GM23338 (cell line): ENCODE measurements at regions not wholly inside any gene's neighbourhood (a gene's known extent, or its start where the extent isn't known, plus 50 kb on each side); places are given as distances from the start of the nearest gene placed in this dataset.

ENCODE experiments used
- ATAC-seq: fragments of 200-7000 bp; cut with Tn5 transposase; 3 replicates; pipeline ENCODE4 v1.9.1; 2020
- DNase-seq: peaks from one replicate; pipeline ENCODE4 v3.0.0-alpha.2; 2015; ENCODE audit warnings: low spot score
- H2AFZ ChIP-seq: fragments of 200-600 bp; sonication (generic); 2 replicates; pipeline ENCODE4 v1.8.0; 2016; ENCODE audit warnings: antibody characterized with exemption, mild to moderate bottlenecking, moderate library complexity
- H3F3A ChIP-seq: fragments of 200-600 bp; sonication (generic); replicated peaks from 2 replicates; pipeline ENCODE4 v1.8.0; 2017; ENCODE audit warnings: antibody characterized with exemption, mixed run types, low read depth
- H3K27ac ChIP-seq: fragments of 200-600 bp; sonication (generic); 2 replicates; pipeline ENCODE4 v1.6.1; 2016; ENCODE audit warnings: low read depth
- H3K27me3 ChIP-seq: fragments of 200-600 bp; sonication (generic); 2 replicates; pipeline ENCODE4 v1.8.0; 2016; ENCODE audit warnings: mild to moderate bottlenecking, mixed run types, moderate library complexity; ENCODE audit not compliant: insufficient read depth
- H3K36me3 ChIP-seq: fragments of 200-600 bp; sonication (generic); 2 replicates; pipeline ENCODE4 v1.8.0; 2016; ENCODE audit warnings: mild to moderate bottlenecking; ENCODE audit not compliant: insufficient read depth
- H3K4me1 ChIP-seq: fragments of 200-600 bp; sonication (generic); 2 replicates; pipeline ENCODE4 v1.8.0; 2016; ENCODE audit warnings: mild to moderate bottlenecking, moderate library complexity; ENCODE audit not compliant: insufficient read depth
- H3K4me2 ChIP-seq: fragments of 200-600 bp; sonication (generic); 2 replicates; pipeline ENCODE4 v1.7.1; 2017; ENCODE audit warnings: mixed run types
- H3K4me3 ChIP-seq: fragments of 200-600 bp; sonication (generic); 2 replicates; pipeline ENCODE4 v1.6.1; 2016; ENCODE audit warnings: mixed run types
- H3K79me2 ChIP-seq: fragments of 200-600 bp; sonication (generic); replicated peaks from 2 replicates; pipeline ENCODE4 v1.8.0; 2017; ENCODE audit warnings: mild to moderate bottlenecking; ENCODE audit not compliant: insufficient read depth
- H3K9me2 ChIP-seq: fragments of 200-600 bp; sonication (generic); 2 replicates; pipeline ENCODE4 v1.8.0; 2017; ENCODE audit not compliant: insufficient read depth
- H4K20me1 ChIP-seq: fragments of 200-600 bp; sonication (generic); replicated peaks from 2 replicates; pipeline ENCODE4 v1.8.0; 2017; ENCODE audit warnings: mild to moderate bottlenecking; ENCODE audit not compliant: insufficient read depth
- H3K27ac Mint-ChIP-seq: 2 replicates; pipeline ENCODE4 v1.8.0; 2020; ENCODE audit warnings: inconsistent platforms, mild to moderate bottlenecking, moderate library complexity, mixed read lengths
- H3K27me3 Mint-ChIP-seq: 3 replicates; pipeline ENCODE4 v1.8.0; 2022; ENCODE audit warnings: low read depth, mild to moderate bottlenecking, moderate library complexity, mixed read lengths, inconsistent platforms; ENCODE audit not compliant: insufficient read depth, poor library complexity
- H3K36me3 Mint-ChIP-seq: 3 replicates; pipeline ENCODE4 v1.8.0; 2021; ENCODE audit warnings: low read depth, mild to moderate bottlenecking, inconsistent platforms, moderate library complexity, mixed read lengths
- H3K4me1 Mint-ChIP-seq: 3 replicates; pipeline ENCODE4 v1.8.0; 2020; ENCODE audit warnings: mild to moderate bottlenecking, inconsistent platforms, mixed read lengths
- H3K4me3 Mint-ChIP-seq: 3 replicates; pipeline ENCODE4 v1.8.0; 2021; ENCODE audit warnings: moderate library complexity, mild to moderate bottlenecking, inconsistent platforms, mixed read lengths
- H3K9me3 Mint-ChIP-seq: 3 replicates; pipeline ENCODE4 v1.8.0; 2020; ENCODE audit warnings: moderate library complexity, mild to moderate bottlenecking, inconsistent platforms, mixed read lengths
- CREB1 ChIP-seq: fragments of 250-450 bp; sonication (Bioruptor Pico); IDR thresholded peaks from 2 replicates; pipeline ENCODE4 v1.5.0; 2020; ENCODE audit warnings: low read depth, mild to moderate bottlenecking, moderate library complexity
- EZH2 ChIP-seq: fragments of 200-600 bp; sonication (generic); IDR thresholded peaks from one replicate; pipeline ENCODE4 v1.8.0; 2017; ENCODE audit warnings: antibody characterized with exemption, mild to moderate bottlenecking, low read depth; ENCODE audit not compliant: unreplicated experiment
- EZH2phosphoT487 ChIP-seq: fragments of 200-600 bp; sonication (generic); IDR thresholded peaks from one replicate; pipeline ENCODE4 v1.8.1; 2018; ENCODE audit warnings: antibody characterized with exemption; ENCODE audit not compliant: unreplicated experiment
- JUNB ChIP-seq: IDR thresholded peaks from one replicate; pipeline ENCODE4 v1.6.1; 2016; ENCODE audit warnings: antibody characterized with exemption; ENCODE audit not compliant: unreplicated experiment
- NANOG ChIP-seq: IDR thresholded peaks from 2 replicates; pipeline ENCODE4 v1.6.1; 2016; ENCODE audit warnings: antibody characterized with exemption, borderline replicate concordance
- STAT1 ChIP-seq: IDR thresholded peaks from one replicate; pipeline ENCODE4 v1.6.1; 2016; ENCODE audit warnings: antibody characterized with exemption; ENCODE audit not compliant: unreplicated experiment
- ZNF114 ChIP-seq: fragments of 250-450 bp; sonication (Bioruptor Pico); IDR thresholded peaks from 2 replicates; pipeline ENCODE4 v1.5.0; 2020; ENCODE audit warnings: mild to moderate bottlenecking, moderate library complexity
- TF ChIP-seq, protein P1 (sequence below), 2 experiments: fragments of 200-600 bp in 1 of 2; sonication (generic) in 1 of 2; conservative IDR thresholded peaks; 2 replicates each; pipeline versions ENCODE4 v1.5.1 to v1.6.1; 2016 to 2017; ENCODE audit warnings: antibody characterized with exemption in 2 of 2, low read depth in 2 of 2, mild to moderate bottlenecking in 2 of 2, moderate library complexity in 1 of 2
- TF ChIP-seq, protein P2 (sequence below): fragments of 250-450 bp; sonication (Bioruptor Pico); IDR thresholded peaks from 2 replicates; pipeline ENCODE4 v1.5.0; 2020; ENCODE audit warnings: mild to moderate bottlenecking, moderate library complexity
- TF ChIP-seq, protein P3 (sequence below): IDR thresholded peaks from one replicate; pipeline ENCODE4 v1.6.1; 2018; ENCODE audit warnings: antibody characterized with exemption; ENCODE audit not compliant: unreplicated experiment

- no peak for DNase-seq
- Mint-ChIP-seq H3K27me3 (peaks cover 21% of the 10 kb centered on the region), H3K4me1 (peaks cover 24% of the 10 kb centered on the region), H3K4me3 (no peak overlapping the region), H3K36me3 (peaks cover 47% of the 10 kb centered on the region), H3K9me3 (peaks cover 45% of the 10 kb centered on the region), H3K27ac (no peak overlapping the region)
- Histone ChIP-seq H3K9me2 (no peaks in the 10 kb centered on the region), H3K27ac (no peak overlapping the region), H3K4me1 (peaks cover 19% of the 10 kb centered on the region), H3K27me3 (peaks cover 10% of the 10 kb centered on the region; the same call in 1 of the 2 replicates), H3F3A (no peaks in the 10 kb centered on the region), H3K4me3 (no peak overlapping the region), H3K4me2 (no peak overlapping the region), H3K36me3 (peaks cover 5% of the 10 kb centered on the region), H4K20me1 (no peaks in the 10 kb centered on the region), H2AFZ (no peak overlapping the region), H3K79me2 (no peaks in the 10 kb centered on the region)
- TF ChIP-seq NANOG (no peak), STAT1 (no peak)
- TF ChIP-seq, protein P1, sequence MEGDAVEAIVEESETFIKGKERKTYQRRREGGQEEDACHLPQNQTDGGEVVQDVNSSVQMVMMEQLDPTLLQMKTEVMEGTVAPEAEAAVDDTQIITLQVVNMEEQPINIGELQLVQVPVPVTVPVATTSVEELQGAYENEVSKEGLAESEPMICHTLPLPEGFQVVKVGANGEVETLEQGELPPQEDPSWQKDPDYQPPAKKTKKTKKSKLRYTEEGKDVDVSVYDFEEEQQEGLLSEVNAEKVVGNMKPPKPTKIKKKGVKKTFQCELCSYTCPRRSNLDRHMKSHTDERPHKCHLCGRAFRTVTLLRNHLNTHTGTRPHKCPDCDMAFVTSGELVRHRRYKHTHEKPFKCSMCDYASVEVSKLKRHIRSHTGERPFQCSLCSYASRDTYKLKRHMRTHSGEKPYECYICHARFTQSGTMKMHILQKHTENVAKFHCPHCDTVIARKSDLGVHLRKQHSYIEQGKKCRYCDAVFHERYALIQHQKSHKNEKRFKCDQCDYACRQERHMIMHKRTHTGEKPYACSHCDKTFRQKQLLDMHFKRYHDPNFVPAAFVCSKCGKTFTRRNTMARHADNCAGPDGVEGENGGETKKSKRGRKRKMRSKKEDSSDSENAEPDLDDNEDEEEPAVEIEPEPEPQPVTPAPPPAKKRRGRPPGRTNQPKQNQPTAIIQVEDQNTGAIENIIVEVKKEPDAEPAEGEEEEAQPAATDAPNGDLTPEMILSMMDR (conservative IDR thresholded peaks at IDR 0.05; ENCODE audit: low read depth in 2 of 2), result 0 out of 4 replicates have a peak, but pooled peaks of 1 of the 2 experiments have one; percentile 18
- TF ChIP-seq, protein P2, sequence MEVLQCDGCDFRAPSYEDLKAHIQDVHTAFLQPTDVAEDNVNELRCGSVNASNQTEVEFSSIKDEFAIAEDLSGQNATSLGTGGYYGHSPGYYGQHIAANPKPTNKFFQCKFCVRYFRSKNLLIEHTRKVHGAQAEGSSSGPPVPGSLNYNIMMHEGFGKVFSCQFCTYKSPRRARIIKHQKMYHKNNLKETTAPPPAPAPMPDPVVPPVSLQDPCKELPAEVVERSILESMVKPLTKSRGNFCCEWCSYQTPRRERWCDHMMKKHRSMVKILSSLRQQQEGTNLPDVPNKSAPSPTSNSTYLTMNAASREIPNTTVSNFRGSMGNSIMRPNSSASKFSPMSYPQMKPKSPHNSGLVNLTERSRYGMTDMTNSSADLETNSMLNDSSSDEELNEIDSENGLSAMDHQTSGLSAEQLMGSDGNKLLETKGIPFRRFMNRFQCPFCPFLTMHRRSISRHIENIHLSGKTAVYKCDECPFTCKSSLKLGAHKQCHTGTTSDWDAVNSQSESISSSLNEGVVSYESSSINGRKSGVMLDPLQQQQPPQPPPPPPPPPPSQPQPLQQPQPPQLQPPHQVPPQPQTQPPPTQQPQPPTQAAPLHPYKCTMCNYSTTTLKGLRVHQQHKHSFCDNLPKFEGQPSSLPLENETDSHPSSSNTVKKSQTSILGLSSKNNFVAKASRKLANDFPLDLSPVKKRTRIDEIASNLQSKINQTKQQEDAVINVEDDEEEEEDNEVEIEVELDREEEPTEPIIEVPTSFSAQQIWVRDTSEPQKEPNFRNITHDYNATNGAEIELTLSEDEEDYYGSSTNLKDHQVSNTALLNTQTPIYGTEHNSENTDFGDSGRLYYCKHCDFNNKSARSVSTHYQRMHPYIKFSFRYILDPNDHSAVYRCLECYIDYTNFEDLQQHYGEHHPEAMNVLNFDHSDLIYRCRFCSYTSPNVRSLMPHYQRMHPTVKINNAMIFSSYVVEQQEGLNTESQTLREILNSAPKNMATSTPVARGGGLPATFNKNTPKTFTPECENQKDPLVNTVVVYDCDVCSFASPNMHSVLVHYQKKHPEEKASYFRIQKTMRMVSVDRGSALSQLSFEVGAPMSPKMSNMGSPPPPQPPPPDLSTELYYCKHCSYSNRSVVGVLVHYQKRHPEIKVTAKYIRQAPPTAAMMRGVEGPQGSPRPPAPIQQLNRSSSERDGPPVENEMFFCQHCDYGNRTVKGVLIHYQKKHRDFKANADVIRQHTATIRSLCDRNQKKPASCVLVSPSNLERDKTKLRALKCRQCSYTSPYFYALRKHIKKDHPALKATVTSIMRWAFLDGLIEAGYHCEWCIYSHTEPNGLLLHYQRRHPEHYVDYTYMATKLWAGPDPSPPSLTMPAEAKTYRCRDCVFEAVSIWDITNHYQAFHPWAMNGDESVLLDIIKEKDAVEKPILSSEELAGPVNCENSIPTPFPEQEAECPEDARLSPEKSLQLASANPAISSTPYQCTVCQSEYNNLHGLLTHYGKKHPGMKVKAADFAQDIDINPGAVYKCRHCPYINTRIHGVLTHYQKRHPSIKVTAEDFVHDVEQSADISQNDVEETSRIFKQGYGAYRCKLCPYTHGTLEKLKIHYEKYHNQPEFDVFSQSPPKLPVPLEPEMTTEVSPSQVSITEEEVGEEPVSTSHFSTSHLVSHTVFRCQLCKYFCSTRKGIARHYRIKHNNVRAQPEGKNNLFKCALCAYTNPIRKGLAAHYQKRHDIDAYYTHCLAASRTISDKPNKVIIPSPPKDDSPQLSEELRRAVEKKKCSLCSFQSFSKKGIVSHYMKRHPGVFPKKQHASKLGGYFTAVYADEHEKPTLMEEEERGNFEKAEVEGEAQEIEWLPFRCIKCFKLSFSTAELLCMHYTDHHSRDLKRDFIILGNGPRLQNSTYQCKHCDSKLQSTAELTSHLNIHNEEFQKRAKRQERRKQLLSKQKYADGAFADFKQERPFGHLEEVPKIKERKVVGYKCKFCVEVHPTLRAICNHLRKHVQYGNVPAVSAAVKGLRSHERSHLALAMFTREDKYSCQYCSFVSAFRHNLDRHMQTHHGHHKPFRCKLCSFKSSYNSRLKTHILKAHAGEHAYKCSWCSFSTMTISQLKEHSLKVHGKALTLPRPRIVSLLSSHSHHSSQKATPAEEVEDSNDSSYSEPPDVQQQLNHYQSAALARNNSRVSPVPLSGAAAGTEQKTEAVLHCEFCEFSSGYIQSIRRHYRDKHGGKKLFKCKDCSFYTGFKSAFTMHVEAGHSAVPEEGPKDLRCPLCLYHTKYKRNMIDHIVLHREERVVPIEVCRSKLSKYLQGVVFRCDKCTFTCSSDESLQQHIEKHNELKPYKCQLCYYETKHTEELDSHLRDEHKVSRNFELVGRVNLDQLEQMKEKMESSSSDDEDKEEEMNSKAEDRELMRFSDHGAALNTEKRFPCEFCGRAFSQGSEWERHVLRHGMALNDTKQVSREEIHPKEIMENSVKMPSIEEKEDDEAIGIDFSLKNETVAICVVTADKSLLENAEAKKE (CRISPR knock-in tag), result no peak
- ATAC-seq, result no peak
These were observed 206.6 kb downstream of the ACTR3B start for GRCh38 chr7:152966189-152966588.

- ATAC-seq, result no peak
- Histone ChIP-seq H3K27me3 (peaks cover 10% of the 10 kb centered on the region; the same call in 1 of the 2 replicates), H3K79me2 (no peaks in the 10 kb centered on the region), H3K36me3 (peaks cover 5% of the 10 kb centered on the region), H3K27ac (no peak overlapping the region), H3K4me1 (peaks cover 19% of the 10 kb centered on the region), H4K20me1 (no peaks in the 10 kb centered on the region), H3K4me2 (no peak overlapping the region), H3K4me3 (no peak overlapping the region), H3K9me2 (no peaks in the 10 kb centered on the region), H2AFZ (no peak overlapping the region), H3F3A (no peaks in the 10 kb centered on the region)
- Mint-ChIP-seq H3K4me3 (no peak overlapping the region), H3K9me3 (peaks cover 60% of the 10 kb centered on the region), H3K27ac (no peak overlapping the region), H3K27me3 (peaks cover 28% of the 10 kb centered on the region), H3K4me1 (peaks cover 24% of the 10 kb centered on the region), H3K36me3 (peaks cover 62% of the 10 kb centered on the region)
- DNase-seq, result no peak
- no peak for TF ChIP-seq STAT1
- TF ChIP-seq, protein P3, sequence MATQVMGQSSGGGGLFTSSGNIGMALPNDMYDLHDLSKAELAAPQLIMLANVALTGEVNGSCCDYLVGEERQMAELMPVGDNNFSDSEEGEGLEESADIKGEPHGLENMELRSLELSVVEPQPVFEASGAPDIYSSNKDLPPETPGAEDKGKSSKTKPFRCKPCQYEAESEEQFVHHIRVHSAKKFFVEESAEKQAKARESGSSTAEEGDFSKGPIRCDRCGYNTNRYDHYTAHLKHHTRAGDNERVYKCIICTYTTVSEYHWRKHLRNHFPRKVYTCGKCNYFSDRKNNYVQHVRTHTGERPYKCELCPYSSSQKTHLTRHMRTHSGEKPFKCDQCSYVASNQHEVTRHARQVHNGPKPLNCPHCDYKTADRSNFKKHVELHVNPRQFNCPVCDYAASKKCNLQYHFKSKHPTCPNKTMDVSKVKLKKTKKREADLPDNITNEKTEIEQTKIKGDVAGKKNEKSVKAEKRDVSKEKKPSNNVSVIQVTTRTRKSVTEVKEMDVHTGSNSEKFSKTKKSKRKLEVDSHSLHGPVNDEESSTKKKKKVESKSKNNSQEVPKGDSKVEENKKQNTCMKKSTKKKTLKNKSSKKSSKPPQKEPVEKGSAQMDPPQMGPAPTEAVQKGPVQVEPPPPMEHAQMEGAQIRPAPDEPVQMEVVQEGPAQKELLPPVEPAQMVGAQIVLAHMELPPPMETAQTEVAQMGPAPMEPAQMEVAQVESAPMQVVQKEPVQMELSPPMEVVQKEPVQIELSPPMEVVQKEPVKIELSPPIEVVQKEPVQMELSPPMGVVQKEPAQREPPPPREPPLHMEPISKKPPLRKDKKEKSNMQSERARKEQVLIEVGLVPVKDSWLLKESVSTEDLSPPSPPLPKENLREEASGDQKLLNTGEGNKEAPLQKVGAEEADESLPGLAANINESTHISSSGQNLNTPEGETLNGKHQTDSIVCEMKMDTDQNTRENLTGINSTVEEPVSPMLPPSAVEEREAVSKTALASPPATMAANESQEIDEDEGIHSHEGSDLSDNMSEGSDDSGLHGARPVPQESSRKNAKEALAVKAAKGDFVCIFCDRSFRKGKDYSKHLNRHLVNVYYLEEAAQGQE, result no peak
- TF ChIP-seq CREB1, result no peak
- TF ChIP-seq EZH2phosphoT487, result no peak
- no peak for TF ChIP-seq EZH2
- TF ChIP-seq JUNB, result no peak
- no peak for TF ChIP-seq ZNF114 (CRISPR knock-in tag)
These were observed 208.4 kb downstream of the ACTR3B start for GRCh38 chr7:152967958-152968357.
